Activated T-cell treated with anti-CD3 and anti-CD28 coated beads, Interleukin-2, amount 50 U/mL, for 24 hours (primary cell): ENCODE measurements at regions not wholly inside any gene's neighbourhood (a gene's known extent, or its start where the extent isn't known, plus 50 kb on each side); places are given as distances from the start of the nearest gene placed in this dataset.

Experiments used
- DNase-seq: peaks from one replicate; pipeline ENCODE4 v3.0.0-alpha.2; 2020
- H3K27ac Mint-ChIP-seq: 2 replicates; pipeline ENCODE4 v1.8.0; 2020; ENCODE audit warnings: mild to moderate bottlenecking, mixed read lengths
- H3K27me3 Mint-ChIP-seq: 2 replicates; pipeline ENCODE4 v1.8.0; 2020; ENCODE audit warnings: mixed read lengths
- H3K36me3 Mint-ChIP-seq: 2 replicates; pipeline ENCODE4 v1.8.0; 2020; ENCODE audit warnings: low read depth, mixed read lengths
- H3K4me1 Mint-ChIP-seq: 2 replicates; pipeline ENCODE4 v1.8.0; 2020; ENCODE audit warnings: low read depth, mixed read lengths
- H3K4me3 Mint-ChIP-seq: 2 replicates; pipeline ENCODE4 v1.8.0; 2020; ENCODE audit warnings: mild to moderate bottlenecking, moderate library complexity, mixed read lengths
- H3K9me3 Mint-ChIP-seq: 2 replicates; pipeline ENCODE4 v1.8.0; 2020; ENCODE audit warnings: mixed read lengths

DNA sequence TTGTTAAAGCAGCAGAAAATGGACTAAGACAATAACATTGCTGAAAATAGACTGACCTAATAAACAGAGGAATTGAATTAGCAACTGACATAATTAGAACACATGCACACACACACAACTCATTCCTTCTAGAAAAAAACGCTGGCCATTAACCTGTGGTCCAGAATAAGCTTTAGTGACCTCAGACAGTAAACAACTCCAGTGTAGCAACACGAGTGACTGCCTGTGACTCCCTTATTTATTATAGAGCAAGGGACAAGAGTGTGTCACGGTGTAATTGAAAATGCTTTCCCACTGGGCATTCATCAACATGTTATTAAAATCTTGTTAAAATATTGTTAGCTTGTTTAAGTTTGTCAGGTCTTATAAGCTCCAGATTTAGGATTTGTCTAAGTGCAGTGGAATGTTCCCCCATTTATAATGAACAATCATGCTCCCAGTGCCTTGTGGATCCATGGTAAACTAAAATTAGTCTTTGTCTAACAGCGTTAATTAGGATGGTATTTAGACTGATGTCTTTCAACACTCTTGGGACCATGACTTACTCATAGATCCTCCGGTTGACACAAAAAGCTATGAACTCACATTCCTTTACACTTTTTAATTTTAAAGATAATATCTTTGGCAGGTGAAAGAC, 111.7 kb upstream of the IRS2 start:
- Mint-ChIP-seq H3K27me3 (peaks cover 25% of the 10 kb centered on the region), H3K27ac (no peak overlapping the region), H3K9me3 (no peaks in the 10 kb centered on the region), H3K4me1 (no peaks in the 10 kb centered on the region), H3K4me3 (no peak overlapping the region), H3K36me3 (no peaks in the 10 kb centered on the region)
- no peak for DNase-seq

DNA sequence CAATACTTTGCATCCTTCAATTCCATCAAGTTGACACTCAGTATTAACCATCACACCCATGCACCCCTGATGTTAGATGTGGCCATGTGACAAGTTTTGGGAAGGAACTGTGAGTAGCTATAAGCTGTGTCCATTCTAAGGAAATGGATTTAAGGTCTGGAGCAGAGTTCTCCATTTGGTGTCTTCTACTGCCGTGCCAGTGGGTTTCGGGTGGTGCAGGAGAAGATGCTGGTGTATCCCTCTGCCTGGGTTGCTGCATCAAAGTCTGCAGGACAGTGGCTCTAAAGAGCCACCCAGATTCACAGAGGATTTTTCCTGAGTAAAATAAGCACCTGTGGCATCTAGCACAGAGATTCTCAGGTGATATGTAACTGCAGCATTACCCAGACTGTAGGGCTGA, 105.7 kb upstream of the IRS2 start:
- no peak overlapping the region for H3K4me3 Mint-ChIP-seq
- H3K36me3 Mint-ChIP-seq = no peaks in the 10 kb centered on the region
- H3K4me1 Mint-ChIP-seq = no peaks in the 10 kb centered on the region
- no peak for DNase-seq
- peaks cover 4% of the 10 kb centered on the region for H3K27me3 Mint-ChIP-seq
- H3K27ac Mint-ChIP-seq = no peak overlapping the region
- H3K9me3 Mint-ChIP-seq = no peaks in the 10 kb centered on the region

DNA sequence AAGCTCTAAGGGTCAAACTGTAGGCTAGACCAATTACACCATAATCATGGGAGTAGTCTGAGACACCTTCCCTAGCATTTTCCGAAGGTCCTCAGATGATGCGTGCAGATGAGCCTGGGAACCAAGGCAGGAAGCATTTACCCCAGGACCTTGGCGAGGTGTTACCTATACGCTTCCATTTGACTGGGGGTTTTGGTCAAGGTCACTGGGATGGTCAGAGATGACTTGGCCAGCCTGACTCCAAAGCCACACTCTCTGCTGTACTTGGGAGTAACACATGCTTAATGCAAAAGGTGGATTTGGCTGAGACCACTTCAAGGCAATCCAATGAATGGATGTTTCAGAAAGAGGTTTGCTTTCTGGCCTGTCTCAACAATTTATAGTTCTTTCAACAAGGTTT, 98.9 kb upstream of the IRS2 start:
- Mint-ChIP-seq H3K36me3 (no peaks in the 10 kb centered on the region), H3K4me3 (no peak overlapping the region), H3K27ac (no peak overlapping the region), H3K27me3 (no peaks in the 10 kb centered on the region), H3K9me3 (no peaks in the 10 kb centered on the region), H3K4me1 (no peaks in the 10 kb centered on the region)
- DNase-seq = no peak

DNA sequence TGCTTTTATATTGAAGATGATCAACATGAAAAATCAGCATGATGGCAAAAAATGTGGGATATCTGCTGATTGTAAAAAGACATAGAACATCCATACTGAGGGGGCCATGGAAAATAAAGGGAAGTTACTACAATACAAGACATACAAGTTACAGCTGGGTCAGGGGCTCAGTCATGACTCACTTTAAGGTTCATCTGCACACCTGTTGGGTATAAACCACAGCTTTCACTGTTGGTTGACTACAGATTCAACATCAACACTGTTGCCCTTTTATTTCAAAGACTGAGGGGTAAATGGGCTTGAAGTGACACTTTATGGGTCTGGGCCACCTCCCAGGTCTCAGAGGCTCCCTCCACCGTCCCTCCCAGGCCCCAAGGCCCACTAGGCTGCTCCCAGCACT, 98.1 kb upstream of the IRS2 start:
- H3K9me3 Mint-ChIP-seq = no peaks in the 10 kb centered on the region
- no peaks in the 10 kb centered on the region for H3K4me1 Mint-ChIP-seq
- no peaks in the 10 kb centered on the region for H3K27me3 Mint-ChIP-seq
- H3K27ac Mint-ChIP-seq = no peak overlapping the region
- DNase-seq = no peak
- no peaks in the 10 kb centered on the region for H3K36me3 Mint-ChIP-seq
- H3K4me3 Mint-ChIP-seq = no peak overlapping the region

DNA sequence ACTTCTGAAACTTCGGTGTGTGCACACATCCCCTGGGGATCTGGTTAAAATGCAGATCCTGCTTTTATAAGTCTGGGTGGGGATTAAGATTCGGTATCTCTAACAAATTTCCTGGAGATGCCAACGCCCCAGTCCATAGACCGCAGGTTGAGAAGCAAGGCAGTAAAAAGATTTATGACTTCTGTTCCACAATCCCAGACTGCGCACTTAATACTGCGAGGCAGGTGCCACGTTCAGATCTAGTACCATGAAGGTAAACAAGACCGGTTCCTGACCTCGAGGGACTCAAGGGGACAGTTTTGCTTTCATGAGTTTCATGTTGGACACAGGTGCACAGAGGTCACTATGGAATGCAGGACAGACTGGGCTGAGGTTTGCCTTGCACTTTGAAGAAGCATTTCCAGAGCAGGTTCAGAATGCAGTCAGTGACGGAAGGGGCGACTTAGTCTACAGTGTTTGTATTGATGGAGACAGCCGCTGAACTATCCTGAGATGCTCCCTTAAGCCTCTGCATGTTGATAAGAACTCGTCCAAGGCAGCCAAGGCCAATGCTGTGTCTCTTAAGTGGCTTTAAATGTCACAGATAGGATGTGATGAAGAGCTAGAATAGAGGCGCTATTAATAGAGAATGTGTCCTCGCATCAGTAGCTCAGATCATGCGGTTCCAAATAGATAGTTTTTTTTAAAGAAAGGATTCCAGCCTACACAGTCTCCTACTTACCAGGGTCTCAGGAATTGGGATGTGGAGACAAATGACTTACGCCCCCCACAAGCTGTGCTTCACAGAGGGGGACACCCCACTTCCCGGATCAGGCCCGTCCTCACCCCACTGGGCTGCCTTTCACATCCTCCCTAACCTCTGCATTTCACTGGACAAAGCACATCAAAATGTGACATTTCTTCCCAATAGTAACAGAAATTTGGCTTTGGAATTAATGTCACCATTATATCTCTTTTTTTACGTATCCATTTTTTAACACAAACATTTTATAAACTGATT, 97.1 kb upstream of the IRS2 start:
- no peak overlapping the region for H3K27ac Mint-ChIP-seq
- no peaks in the 10 kb centered on the region for H3K36me3 Mint-ChIP-seq
- no peaks in the 10 kb centered on the region for H3K4me1 Mint-ChIP-seq
- H3K9me3 Mint-ChIP-seq = no peaks in the 10 kb centered on the region
- DNase-seq = no peak
- no peak overlapping the region for H3K4me3 Mint-ChIP-seq
- no peaks in the 10 kb centered on the region for H3K27me3 Mint-ChIP-seq

DNA sequence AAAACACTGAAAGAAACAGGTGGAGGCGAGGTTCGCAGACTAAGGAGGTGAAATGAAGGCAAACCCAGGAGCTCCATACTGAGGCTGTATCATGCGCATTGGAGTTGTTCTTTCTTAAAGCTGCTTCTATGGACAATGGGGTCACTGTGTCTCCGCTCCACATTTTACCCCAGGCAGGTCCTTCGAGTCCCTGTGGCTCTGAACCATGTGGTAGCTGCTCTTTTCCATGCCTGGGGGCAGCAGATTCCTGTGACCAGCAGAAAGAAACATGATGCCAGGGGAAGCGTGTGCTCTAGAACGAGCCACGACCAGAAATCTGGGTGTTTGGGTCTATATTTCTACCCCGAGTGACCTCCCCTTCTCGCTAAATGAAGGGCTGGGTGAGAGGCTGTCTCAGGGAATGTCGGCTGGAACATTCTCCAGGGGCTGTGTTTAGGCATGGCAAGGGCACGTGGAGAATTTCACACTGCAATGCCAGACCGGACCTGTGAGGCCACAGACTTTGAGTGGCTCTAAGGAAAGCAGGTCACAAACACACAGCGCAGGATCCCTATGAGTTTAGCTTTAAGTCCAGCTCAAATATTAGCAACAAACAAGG, 95.7 kb upstream of the IRS2 start:
- DNase-seq = no peak
- Mint-ChIP-seq H3K27me3 (peaks cover 4% of the 10 kb centered on the region), H3K4me1 (no peaks in the 10 kb centered on the region), H3K36me3 (no peaks in the 10 kb centered on the region), H3K9me3 (no peaks in the 10 kb centered on the region), H3K4me3 (no peak overlapping the region), H3K27ac (no peak overlapping the region)

DNA sequence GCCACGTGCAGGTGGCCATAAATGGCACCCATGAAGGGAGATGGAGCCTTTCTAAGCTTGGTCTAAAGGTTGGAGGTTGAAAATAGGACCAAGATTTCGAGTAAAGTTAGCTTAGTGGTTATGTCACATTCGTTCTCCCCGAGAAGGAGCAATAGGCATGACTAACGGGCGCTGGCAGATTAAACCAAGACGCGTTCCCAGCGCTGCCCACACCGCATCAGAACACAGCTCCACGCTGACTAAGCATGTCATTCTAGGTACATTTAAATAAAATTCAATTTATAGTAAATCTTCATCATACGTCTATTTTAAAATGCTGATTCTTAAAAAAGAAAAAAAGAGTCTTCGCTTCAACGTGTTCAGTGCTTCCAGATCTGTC, 95.0 kb upstream of the IRS2 start:
- Mint-ChIP-seq H3K9me3 (no peaks in the 10 kb centered on the region), H3K4me3 (no peak overlapping the region), H3K27me3 (peaks cover 7% of the 10 kb centered on the region), H3K36me3 (no peaks in the 10 kb centered on the region), H3K27ac (no peak overlapping the region), H3K4me1 (no peaks in the 10 kb centered on the region)
- DNase-seq = no peak

DNA sequence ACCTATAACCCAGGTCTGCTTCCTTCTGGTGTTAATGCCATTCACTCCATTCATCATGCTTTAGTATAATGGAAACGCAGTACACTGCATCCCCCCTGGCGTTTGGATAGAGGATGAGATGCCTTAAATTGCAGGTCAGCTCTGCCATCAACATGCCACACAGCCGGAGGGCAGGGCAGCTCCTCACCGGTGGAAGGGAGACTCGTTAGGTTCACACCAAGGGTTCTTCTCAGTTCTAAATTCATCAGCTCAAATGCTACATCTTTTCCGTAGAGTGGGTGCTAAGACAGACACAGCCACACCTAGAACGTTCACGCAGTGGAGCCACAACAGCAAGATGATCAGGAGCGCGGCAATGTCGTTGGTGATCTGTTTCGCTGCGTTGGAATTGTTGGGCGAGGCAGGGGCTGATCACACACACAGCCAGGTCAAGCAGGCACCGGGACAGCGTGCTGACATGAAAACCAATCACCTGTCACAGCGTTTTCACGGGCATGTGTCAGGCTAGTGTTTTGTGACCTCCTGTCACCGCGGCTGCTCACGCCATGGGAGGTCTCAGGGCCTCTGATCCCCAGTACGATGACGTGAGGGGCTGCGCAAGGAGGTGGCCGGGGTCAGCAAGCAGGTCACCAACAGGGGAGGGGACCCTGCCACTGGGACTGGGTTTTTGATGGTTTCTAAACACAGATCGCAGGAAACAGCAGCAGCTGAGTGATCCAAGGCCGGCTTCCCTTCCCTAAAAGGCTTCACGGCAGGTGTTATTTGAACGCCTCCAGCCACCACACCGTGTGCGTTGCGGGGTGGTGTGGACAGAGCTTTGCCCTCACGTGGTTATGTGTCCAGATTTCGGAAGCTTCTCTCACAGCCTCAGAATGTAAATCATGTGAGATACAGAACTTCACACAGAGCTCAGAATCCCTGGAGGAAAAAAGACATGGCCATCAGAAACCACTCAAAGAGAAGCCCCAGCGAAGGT, 94.3 kb upstream of the IRS2 start:
- Mint-ChIP-seq H3K4me3 (no peak overlapping the region), H3K4me1 (no peaks in the 10 kb centered on the region), H3K9me3 (no peaks in the 10 kb centered on the region), H3K27ac (no peak overlapping the region), H3K36me3 (no peaks in the 10 kb centered on the region), H3K27me3 (peaks cover 11% of the 10 kb centered on the region)
- no peak for DNase-seq

DNA sequence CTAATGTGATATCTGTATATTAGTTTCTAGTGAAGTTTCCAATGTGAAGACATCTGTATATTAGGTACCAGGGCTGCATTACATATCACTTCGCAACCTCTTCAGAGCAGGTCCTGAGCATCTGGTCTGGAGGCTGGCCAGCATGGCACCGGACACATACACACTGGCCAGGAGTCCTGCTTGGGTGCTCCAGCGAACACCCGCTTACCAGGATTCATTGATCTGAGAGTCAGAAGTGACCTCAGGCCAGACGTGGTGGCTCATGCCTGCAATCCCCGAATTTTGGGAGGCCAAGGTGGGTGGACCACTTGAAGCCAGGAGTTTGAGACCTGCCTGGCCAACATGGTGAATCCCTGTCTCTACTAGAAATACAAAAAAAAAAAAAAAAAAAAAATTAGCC, 93.0 kb upstream of the IRS2 start:
- Mint-ChIP-seq H3K4me3 (no peak overlapping the region), H3K27me3 (peaks cover 11% of the 10 kb centered on the region), H3K27ac (no peak overlapping the region), H3K36me3 (no peaks in the 10 kb centered on the region), H3K9me3 (no peaks in the 10 kb centered on the region), H3K4me1 (peaks cover 1% of the 10 kb centered on the region)
- DNase-seq = no peak

DNA sequence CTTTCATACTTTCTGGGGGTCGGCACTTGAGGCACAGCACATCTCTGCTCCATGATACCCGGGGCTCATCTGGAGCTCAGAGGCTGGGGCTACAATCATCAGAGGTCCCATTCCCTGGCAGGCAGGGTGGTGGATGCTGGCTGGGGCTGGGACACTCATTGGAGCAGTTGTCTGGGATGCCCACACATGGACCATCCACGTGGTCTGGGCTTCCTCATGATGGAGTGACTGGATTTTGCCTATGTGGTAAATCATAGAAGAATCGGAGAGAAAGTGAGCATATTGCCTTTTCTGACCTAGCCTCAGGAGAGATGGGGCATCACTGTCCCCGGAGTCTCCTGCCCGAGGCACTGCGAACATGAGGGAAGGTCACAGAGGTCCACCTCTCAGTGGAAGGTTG, 91.4 kb upstream of the IRS2 start:
- H3K27ac Mint-ChIP-seq = no peak overlapping the region
- no peaks in the 10 kb centered on the region for H3K36me3 Mint-ChIP-seq
- no peak overlapping the region for H3K4me3 Mint-ChIP-seq
- peaks cover 11% of the 10 kb centered on the region for H3K27me3 Mint-ChIP-seq
- no peaks in the 10 kb centered on the region for H3K9me3 Mint-ChIP-seq
- peaks cover 1% of the 10 kb centered on the region for H3K4me1 Mint-ChIP-seq
- no peak for DNase-seq

DNA sequence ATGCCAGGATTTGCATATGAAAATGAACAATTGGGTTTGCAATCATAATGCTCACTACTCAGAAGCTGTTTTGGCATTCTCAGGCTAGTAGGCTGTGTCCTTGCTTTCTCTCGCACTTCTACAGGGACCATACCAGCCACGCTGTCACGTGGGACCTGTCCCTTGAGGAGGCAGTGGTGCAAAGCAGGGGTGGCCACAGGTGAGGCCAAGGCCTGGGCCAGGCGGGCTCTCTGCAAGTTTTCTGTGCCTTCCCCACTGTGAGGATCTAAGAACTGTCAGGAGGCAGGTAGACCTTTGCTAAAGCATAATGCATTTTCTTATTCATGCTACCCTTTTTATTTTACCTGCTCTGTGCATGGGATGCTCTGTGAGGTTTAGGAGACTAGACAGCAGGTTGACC, 89.4 kb upstream of the IRS2 start:
- Mint-ChIP-seq H3K36me3 (no peaks in the 10 kb centered on the region), H3K4me3 (no peak overlapping the region), H3K27me3 (peaks cover 13% of the 10 kb centered on the region), H3K9me3 (no peaks in the 10 kb centered on the region), H3K4me1 (peaks cover 1% of the 10 kb centered on the region), H3K27ac (no peak overlapping the region)
- DNase-seq = no peak

DNA sequence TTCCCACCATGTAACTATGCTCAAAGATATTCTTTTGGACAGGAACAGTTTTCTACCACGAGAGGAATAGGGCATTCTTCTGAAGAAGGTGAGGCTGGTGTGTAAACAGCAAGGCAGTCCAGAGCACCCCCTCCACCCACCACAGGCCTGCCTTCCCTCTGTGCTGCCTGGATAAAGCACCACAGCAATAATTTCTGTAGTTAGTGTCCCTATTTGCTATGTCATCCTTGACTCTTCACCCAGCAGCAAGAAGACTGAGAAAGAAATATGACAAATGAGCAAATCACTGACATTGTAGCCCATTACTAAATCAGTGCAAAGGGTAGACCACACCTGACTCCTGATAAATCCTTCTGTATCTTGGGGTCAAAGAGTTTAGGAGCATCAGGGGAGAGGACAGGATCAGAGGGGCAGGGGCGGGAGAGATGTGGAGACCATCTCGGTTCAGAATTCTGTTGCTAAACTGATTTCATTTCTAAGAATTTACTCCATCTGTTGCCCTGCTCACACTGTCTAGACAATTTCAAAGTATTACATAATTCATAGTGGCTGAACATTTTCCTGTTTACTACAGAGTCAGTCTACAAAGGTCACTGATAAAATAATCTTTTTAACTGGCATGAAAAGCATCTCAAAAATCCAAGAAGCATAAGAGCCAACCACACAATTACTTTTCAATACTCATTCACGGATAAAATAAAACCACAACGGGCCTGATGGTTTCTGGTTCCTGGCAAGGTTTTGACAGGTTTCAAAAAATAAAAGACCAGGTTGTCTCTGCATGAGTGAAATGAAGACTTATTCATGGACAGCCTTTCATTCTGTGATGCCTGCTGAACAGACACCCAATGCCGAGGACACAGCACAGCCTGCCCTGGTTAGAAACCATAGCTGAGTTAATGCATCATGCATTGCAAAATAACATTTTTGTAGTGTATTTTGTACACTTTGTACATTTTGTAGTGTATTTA, 88.4 kb upstream of the IRS2 start:
- H3K27ac Mint-ChIP-seq = no peak overlapping the region

DNA sequence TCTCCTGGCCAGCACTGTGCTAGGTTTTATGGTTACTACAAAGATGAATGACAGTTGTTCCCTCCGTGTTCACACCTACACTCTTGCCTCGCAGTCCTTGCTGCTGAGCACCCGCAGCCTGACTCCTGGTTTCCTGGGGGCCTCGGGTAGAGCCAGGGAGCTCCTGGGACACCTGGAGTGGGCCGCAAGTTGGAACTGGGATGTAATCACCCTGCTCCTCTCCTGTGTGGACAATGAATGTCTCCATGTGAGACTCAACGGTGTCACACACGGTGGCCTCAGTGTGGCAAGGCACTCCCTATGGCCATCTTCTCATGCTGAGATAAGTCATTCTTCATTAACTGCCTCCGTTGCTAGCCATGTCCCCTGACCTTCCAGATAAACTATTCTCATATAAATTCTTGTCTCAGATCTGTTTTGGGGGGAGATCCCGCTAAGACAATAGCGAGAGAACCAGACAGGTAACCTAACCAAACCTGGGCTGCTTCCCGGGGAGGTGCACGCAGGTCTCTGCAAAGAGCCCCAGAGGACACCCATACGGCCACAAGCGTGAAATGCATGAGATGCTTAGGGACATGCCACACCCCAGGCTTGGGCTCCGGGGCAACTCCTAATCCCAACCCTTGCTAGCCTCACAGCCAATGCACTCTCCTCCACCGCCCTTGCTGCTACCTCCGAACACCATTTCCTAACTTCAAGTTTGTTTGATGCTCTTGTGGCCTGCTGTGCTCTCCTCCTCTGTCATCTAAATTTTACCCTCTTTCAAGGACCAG, 87.2 kb upstream of the IRS2 start:
- DNase-seq = no peak
- Mint-ChIP-seq H3K27ac (no peak overlapping the region), H3K27me3 (peaks cover 24% of the 10 kb centered on the region), H3K36me3 (no peaks in the 10 kb centered on the region), H3K4me1 (peaks cover 5% of the 10 kb centered on the region), H3K9me3 (no peaks in the 10 kb centered on the region), H3K4me3 (no peak overlapping the region)

More for the DNA sequence above, 88.4 kb upstream of the IRS2 start:
- no peak overlapping the region for H3K4me3 Mint-ChIP-seq
- H3K36me3 Mint-ChIP-seq = no peaks in the 10 kb centered on the region
- no peaks in the 10 kb centered on the region for H3K9me3 Mint-ChIP-seq
- peaks cover 1% of the 10 kb centered on the region for H3K4me1 Mint-ChIP-seq
- H3K27me3 Mint-ChIP-seq = peaks cover 13% of the 10 kb centered on the region
- no peak for DNase-seq
